H9 (cell line): ENCODE measurements at regions not wholly inside any gene's neighbourhood (a gene's known extent, or its start where the extent isn't known, plus 50 kb on each side); places are given as distances from the start of the nearest gene placed in this dataset.

Source experiments
- DNase-seq: peaks from one replicate; pipeline ENCODE4 v3.0.0-alpha.2; 2017
- H2AFZ ChIP-seq: one replicate; pipeline ENCODE4 v1.6.1; 2013; ENCODE audit warnings: mild to moderate bottlenecking, low read length, control low read depth, moderate library complexity
- H2AK5ac ChIP-seq: 2 replicates; pipeline ENCODE4 v1.6.1; 2013; ENCODE audit warnings: low read length, control low read depth, mixed read lengths; ENCODE audit not compliant: insufficient read length
- H2BK120ac ChIP-seq: one replicate; pipeline ENCODE4 v1.6.1; 2013; ENCODE audit warnings: low read depth, mild to moderate bottlenecking, low read length, control low read depth, inconsistent platforms; ENCODE audit not compliant: poor library complexity, severe bottlenecking
- H2BK12ac ChIP-seq: 2 replicates; pipeline ENCODE4 v1.6.1; 2013; ENCODE audit warnings: low read length, control low read depth, mixed read lengths, low read depth; ENCODE audit not compliant: insufficient read length
- H2BK15ac ChIP-seq: 2 replicates; pipeline ENCODE4 v1.6.1; 2013; ENCODE audit warnings: low read depth, low read length, control low read depth
- H2BK20ac ChIP-seq: one replicate; pipeline ENCODE4 v1.6.1; 2013; ENCODE audit warnings: low read depth, mild to moderate bottlenecking, low read length, control low read depth, inconsistent platforms; ENCODE audit not compliant: poor library complexity, severe bottlenecking
- H2BK5ac ChIP-seq: 2 replicates; pipeline ENCODE4 v1.6.1; 2013; ENCODE audit warnings: low read length, control low read depth, mixed read lengths; ENCODE audit not compliant: insufficient read length
- H3K14ac ChIP-seq: 2 replicates; pipeline ENCODE4 v1.6.1; 2013; ENCODE audit warnings: low read length, control low read depth; ENCODE audit not compliant: insufficient read depth
- H3K18ac ChIP-seq: 2 replicates; pipeline ENCODE4 v1.6.1; 2013; ENCODE audit warnings: low read depth, mild to moderate bottlenecking, mixed read lengths, low read length, control low read depth; ENCODE audit not compliant: insufficient read length
- H3K23ac ChIP-seq: 2 replicates; pipeline ENCODE4 v1.6.1; 2013; ENCODE audit warnings: low read length, control low read depth, mixed read lengths, low read depth; ENCODE audit not compliant: insufficient read length
- H3K23me2 ChIP-seq: 2 replicates; pipeline ENCODE4 v1.6.1; 2013; ENCODE audit warnings: low read depth, mild to moderate bottlenecking, mixed read lengths, low read length, control low read depth; ENCODE audit not compliant: insufficient read length, poor library complexity, severe bottlenecking
- H3K27ac ChIP-seq: 2 replicates; pipeline ENCODE4 v1.5.1; 2013; ENCODE audit warnings: low read length, control low read depth, mixed read lengths, low read depth; ENCODE audit not compliant: insufficient read length
- H3K27me3 ChIP-seq: 2 replicates; pipeline ENCODE4 v1.6.1; 2013; ENCODE audit warnings: low read length, control low read depth, inconsistent platforms; ENCODE audit not compliant: insufficient read depth
- H3K4ac ChIP-seq: 2 replicates; pipeline ENCODE4 v1.6.1; 2013; ENCODE audit warnings: low read depth, mild to moderate bottlenecking, control low read depth, inconsistent platforms, low read length, moderate library complexity
- H3K4me1 ChIP-seq: 2 replicates; pipeline ENCODE4 v1.6.1; 2013; ENCODE audit warnings: low read length, control low read depth, inconsistent platforms; ENCODE audit not compliant: insufficient read depth
- H3K4me2 ChIP-seq: 2 replicates; pipeline ENCODE4 v1.6.1; 2013; ENCODE audit warnings: low read length, control low read depth, mixed read lengths; ENCODE audit not compliant: insufficient read length, insufficient read depth
- H3K56ac ChIP-seq: 2 replicates; pipeline ENCODE4 v1.6.1; 2013; ENCODE audit warnings: low read depth, mild to moderate bottlenecking, mixed read lengths, low read length, control low read depth; ENCODE audit not compliant: insufficient read length
- H3K79me1 ChIP-seq: 2 replicates; pipeline ENCODE4 v1.6.1; 2013; ENCODE audit warnings: low read depth, mild to moderate bottlenecking, moderate library complexity, low read length, control low read depth, inconsistent platforms; ENCODE audit not compliant: insufficient read depth, poor library complexity, severe bottlenecking
- H3K79me2 ChIP-seq: 2 replicates; pipeline ENCODE4 v1.6.1; 2013; ENCODE audit warnings: low read length, control low read depth, inconsistent platforms; ENCODE audit not compliant: insufficient read depth
- H3K9ac ChIP-seq: 2 replicates; pipeline ENCODE4 v1.6.1; 2013; ENCODE audit warnings: low read length, control low read depth, mixed read lengths; ENCODE audit not compliant: insufficient read length; ENCODE audit errors: extremely low read depth
- H3K9me3 ChIP-seq: one replicate; pipeline ENCODE4 v1.6.1; 2013; ENCODE audit warnings: low read depth, low read length, inconsistent platforms; ENCODE audit not compliant: control insufficient read depth
- H3T11ph ChIP-seq: one replicate; pipeline ENCODE4 v1.6.1; 2013; ENCODE audit warnings: mild to moderate bottlenecking, low read length, control low read depth, inconsistent platforms
- H4K20me1 ChIP-seq: one replicate; pipeline ENCODE4 v1.6.1; 2013; ENCODE audit not compliant: control insufficient read depth, insufficient read length, insufficient read depth
- H4K5ac ChIP-seq: 2 replicates; pipeline ENCODE4 v1.6.1; 2013; ENCODE audit warnings: low read depth, mild to moderate bottlenecking, mixed read lengths, low read length, control low read depth; ENCODE audit not compliant: insufficient read length
- H4K8ac ChIP-seq: replicated peaks from 2 replicates; pipeline ENCODE4 v1.6.1; 2013; ENCODE audit warnings: low read length, control low read depth, mixed read lengths, low read depth; ENCODE audit not compliant: insufficient read length
- H4K91ac ChIP-seq: 2 replicates; pipeline ENCODE4 v1.6.1; 2013; ENCODE audit warnings: low read depth, mild to moderate bottlenecking, moderate library complexity, mixed read lengths, low read length, control low read depth; ENCODE audit not compliant: insufficient read length
- H3K27ac Mint-ChIP-seq, 3 experiments: 2 replicates in 2 of 3; 3 replicates in 1 of 3; pipeline ENCODE4 v1.8.0; 2020 to 2021; ENCODE audit warnings: mixed read lengths in 3 of 3, mild to moderate bottlenecking in 1 of 3, moderate library complexity in 1 of 3
- H3K27me3 Mint-ChIP-seq: 2 replicates; pipeline ENCODE4 v1.8.0; 2021; ENCODE audit warnings: low read depth, mild to moderate bottlenecking, moderate library complexity, mixed read lengths
- H3K36me3 Mint-ChIP-seq, 3 experiments: 2 replicates in 2 of 3; 3 replicates in 1 of 3; pipeline ENCODE4 v1.8.0; 2020 to 2021; ENCODE audit warnings: low read depth in 3 of 3, mixed read lengths in 3 of 3; ENCODE audit not compliant: insufficient read depth in 1 of 3
- H3K4me1 Mint-ChIP-seq, 2 experiments: 2 replicates each; pipeline ENCODE4 v1.8.0; 2020; ENCODE audit warnings: mixed read lengths in 2 of 2
- H3K4me3 Mint-ChIP-seq, 2 experiments: 2 replicates in 1 of 2; 3 replicates in 1 of 2; pipeline ENCODE4 v1.8.0; 2020 to 2021; ENCODE audit warnings: mild to moderate bottlenecking in 2 of 2, mixed read lengths in 2 of 2, moderate library complexity in 1 of 2
- H3K9me3 Mint-ChIP-seq, 2 experiments: 2 replicates in 1 of 2; 3 replicates in 1 of 2; pipeline ENCODE4 v1.8.0; 2020; ENCODE audit warnings: mild to moderate bottlenecking in 2 of 2, mixed read lengths in 2 of 2, moderate library complexity in 1 of 2
- WGBS: extraction: QIAGEN DNeasy Blood & Tissue Kit; methylation state at CpG from one replicate; pipeline ENCODE4 v1.1.7; 2013; ENCODE audit warnings: missing lambda C conversion rate, low lambda C conversion rate, mixed read lengths; ENCODE audit not compliant: insufficient read length; ENCODE audit errors: extremely low coverage; 5-methylcytosine and 5-hydroxymethylcytosine counted together
- TF ChIP-seq, protein P1 (sequence below): fragments of 200-600 bp; sonication (generic); conservative IDR thresholded peaks from 3 replicates; pipeline ENCODE4 v1.8.0; 2021; ENCODE audit warnings: antibody characterized with exemption, mild to moderate bottlenecking

DNA sequence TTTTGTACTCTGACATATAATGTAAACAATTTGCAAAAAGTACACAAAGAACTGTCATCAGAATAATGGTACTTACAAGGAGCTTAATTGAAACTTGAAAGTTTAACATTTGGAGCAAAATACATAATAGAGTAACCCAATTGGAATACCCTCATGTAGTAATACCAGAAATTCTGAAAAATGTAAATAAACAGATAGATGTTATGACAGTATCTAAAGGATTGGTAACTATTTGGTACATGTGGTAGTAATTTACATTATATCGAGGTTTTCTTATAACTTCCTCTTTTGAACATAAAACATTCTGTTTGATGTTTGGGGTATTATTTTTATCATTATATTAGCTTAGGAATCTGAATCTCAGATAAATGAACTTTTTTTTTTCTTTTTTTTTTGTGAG lies 211.7 kb upstream of the ELL2 start:
- Mint-ChIP-seq H3K27ac (no peak overlapping the region), H3K36me3 (no peaks in the 10 kb centered on the region), H3K9me3 (no peaks in the 10 kb centered on the region), H3K4me3 (no peak overlapping the region), H3K27me3 (no peaks in the 10 kb centered on the region), H3K4me1 (peaks cover 5 to 6% of the 10 kb centered on the region in 2 experiments)
- H3K79me2 ChIP-seq = no peaks in the 10 kb centered on the region
- no peaks in the 10 kb centered on the region for H4K20me1 ChIP-seq
- no peak overlapping the region for H2AK5ac ChIP-seq
- no peak overlapping the region for H3K56ac ChIP-seq
- no peak overlapping the region for H3K23ac ChIP-seq
- TF ChIP-seq, protein P1, sequence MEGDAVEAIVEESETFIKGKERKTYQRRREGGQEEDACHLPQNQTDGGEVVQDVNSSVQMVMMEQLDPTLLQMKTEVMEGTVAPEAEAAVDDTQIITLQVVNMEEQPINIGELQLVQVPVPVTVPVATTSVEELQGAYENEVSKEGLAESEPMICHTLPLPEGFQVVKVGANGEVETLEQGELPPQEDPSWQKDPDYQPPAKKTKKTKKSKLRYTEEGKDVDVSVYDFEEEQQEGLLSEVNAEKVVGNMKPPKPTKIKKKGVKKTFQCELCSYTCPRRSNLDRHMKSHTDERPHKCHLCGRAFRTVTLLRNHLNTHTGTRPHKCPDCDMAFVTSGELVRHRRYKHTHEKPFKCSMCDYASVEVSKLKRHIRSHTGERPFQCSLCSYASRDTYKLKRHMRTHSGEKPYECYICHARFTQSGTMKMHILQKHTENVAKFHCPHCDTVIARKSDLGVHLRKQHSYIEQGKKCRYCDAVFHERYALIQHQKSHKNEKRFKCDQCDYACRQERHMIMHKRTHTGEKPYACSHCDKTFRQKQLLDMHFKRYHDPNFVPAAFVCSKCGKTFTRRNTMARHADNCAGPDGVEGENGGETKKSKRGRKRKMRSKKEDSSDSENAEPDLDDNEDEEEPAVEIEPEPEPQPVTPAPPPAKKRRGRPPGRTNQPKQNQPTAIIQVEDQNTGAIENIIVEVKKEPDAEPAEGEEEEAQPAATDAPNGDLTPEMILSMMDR = no peak
- H3K27ac ChIP-seq = no peak overlapping the region
- H4K91ac ChIP-seq = no peak overlapping the region
- DNase-seq = no peak
- H3K27me3 ChIP-seq = no peaks in the 10 kb centered on the region
- H4K8ac ChIP-seq = no peak overlapping the region
- no peaks in the 10 kb centered on the region for H3K4me1 ChIP-seq
- WGBS = no CpG with 5 or more reads among the region's 1 CpG
- H3K4me2 ChIP-seq = no peak overlapping the region
- H2BK15ac ChIP-seq = no peak overlapping the region
- H2BK20ac ChIP-seq = no peak overlapping the region
- H4K5ac ChIP-seq = no peak overlapping the region
- H2BK5ac ChIP-seq = no peak overlapping the region
- no peak overlapping the region for H3K18ac ChIP-seq
- no peak overlapping the region for H3K14ac ChIP-seq
- H2BK12ac ChIP-seq = no peak overlapping the region
- no peak overlapping the region for H2AFZ ChIP-seq
- H3T11ph ChIP-seq = no peak overlapping the region
- H3K4ac ChIP-seq = no peak overlapping the region
- H3K79me1 ChIP-seq = no peaks in the 10 kb centered on the region
- no peak overlapping the region for H3K9ac ChIP-seq
- no peak overlapping the region for H2BK120ac ChIP-seq
- no peaks in the 10 kb centered on the region for H3K23me2 ChIP-seq
- H3K9me3 ChIP-seq = no peaks in the 10 kb centered on the region
